GM13977 (cell line): ENCODE measurements at regions not wholly inside any gene's neighbourhood (a gene's known extent, or its start where the extent isn't known, plus 50 kb on each side); places are given as distances from the start of the nearest gene placed in this dataset.

Experiments used
- DNase-seq: peaks from one replicate; pipeline ENCODE4 v3.0.0; 2012; ENCODE audit warnings: low spot score
- CTCF ChIP-seq: IDR thresholded peaks from 2 replicates; pipeline ENCODE4 v1.5.1; 2012; ENCODE audit warnings: mild to moderate bottlenecking, control low read depth; ENCODE audit not compliant: insufficient read depth; ENCODE audit errors: extremely low read depth, missing control alignments
- in situ Hi-C: fragments of 300-500 bp; cut with MboI; formaldehyde crosslinking; loops from one replicate; pipeline ENCODE4 v1.12.0; 2022; ENCODE audit warnings: low sequenced_read_pairs, low pct_unique_long_range_greater_than_20kb, mixed read lengths, inconsistent platforms; ENCODE audit not compliant: unreplicated experiment

- in situ Hi-C loops = no loop called here
- no peak for TF ChIP-seq CTCF
- DNase-seq = no peak
These were observed 58.9 kb upstream of the ARAP3 start for GRCh38 chr5:141740885-141741284.

- in situ Hi-C loops = no loop called here
- no peak for DNase-seq
- no peak for TF ChIP-seq CTCF
These were observed 55.5 kb upstream of the ARAP3 start for GRCh38 chr5:141737535-141737934.

GRCh38 chr5:141735823-141736222 lies 53.8 kb upstream of the ARAP3 start:
- no peak for DNase-seq
- in situ Hi-C loops = no loop called here
- no peak for TF ChIP-seq CTCF

DNA sequence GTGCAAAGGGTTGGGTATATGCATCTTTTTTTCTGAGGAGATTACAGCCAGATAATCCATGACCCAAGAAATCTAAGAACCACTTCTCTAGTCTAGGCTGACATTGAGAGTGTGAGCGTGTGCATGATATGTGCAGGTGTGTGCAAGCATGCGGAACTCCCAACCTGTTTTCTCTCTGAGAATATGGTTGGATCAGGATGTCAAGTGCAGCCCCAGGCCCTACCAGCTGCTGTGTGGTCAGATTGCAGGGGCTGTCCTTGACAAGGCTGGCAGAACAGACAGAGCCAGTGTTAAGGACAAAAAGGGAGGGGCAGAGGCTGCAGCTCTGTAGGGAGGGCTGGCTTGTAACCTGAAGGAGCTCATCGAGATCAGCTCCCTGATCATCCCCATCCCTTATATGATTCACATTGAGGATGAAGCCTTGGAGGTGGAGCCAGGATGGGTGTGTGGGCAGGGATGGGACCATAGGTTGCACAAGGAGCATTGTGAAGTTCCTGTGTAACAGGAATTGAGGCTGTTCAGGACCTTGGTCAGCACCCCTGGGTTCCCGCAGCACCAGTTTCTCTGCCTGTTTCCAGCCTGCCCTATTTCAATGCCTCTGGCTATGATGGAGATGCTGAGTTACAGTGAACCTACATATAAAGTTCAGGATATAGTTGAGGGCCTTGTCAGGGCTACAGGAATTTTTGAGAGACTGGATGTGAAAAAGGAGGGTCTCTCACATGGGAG lies 52.6 kb upstream of the ARAP3 start:
- no peak for TF ChIP-seq CTCF
- no peak for DNase-seq
- in situ Hi-C loops = no loop called here

- no peak for TF ChIP-seq CTCF
- DNase-seq = no peak
- in situ Hi-C loops = no loop called here
These were observed 51.2 kb upstream of the ARAP3 start for GRCh38 chr5:141733198-141733597.

GRCh38 chr5:141732417-141732816 lies 50.4 kb upstream of the ARAP3 start:
- DNase-seq = no peak

More at GRCh38 chr5:141732417-141732816, 50.4 kb upstream of the ARAP3 start:
- in situ Hi-C loops = no loop called here
- no peak for TF ChIP-seq CTCF
